ENCODE measurements at regions not wholly inside any gene's neighbourhood (a gene's known extent, or its start where the extent isn't known, plus 50 kb on each side); places are given as distances from the start of the nearest gene placed in this dataset.
"Not testable (repeated sequence)": the region's sequence is repeated elsewhere in the genome, so short reads cannot be mapped to it uniquely, and the experiment has no call there.

GRCh38 chr6:92708270-92708669 is 711.1 kb downstream of the EPHA7 start:
- DNase-seq = no peak

- no peak for DNase-seq
Observed at GRCh38 chr6:92706976-92707375, 712.4 kb downstream of the EPHA7 start.

GRCh38 chr6:92701425-92702096 is 717.8 kb downstream of the EPHA7 start:
- DNase-seq = no peak

GRCh38 chr6:92700411-92700810 is 718.9 kb downstream of the EPHA7 start:
- no peak for DNase-seq

GRCh38 chr6:92690997-92691599 is 728.3 kb downstream of the EPHA7 start:
- DNase-seq = no peak

- no peak for DNase-seq
Observed at GRCh38 chr6:92688342-92688741, 731.0 kb downstream of the EPHA7 start.

GRCh38 chr6:92687278-92687677 is 732.1 kb downstream of the EPHA7 start:
- DNase-seq = no peak

GRCh38 chr6:92684386-92684785 is 735.0 kb downstream of the EPHA7 start:
- DNase-seq = no peak

- no peak for DNase-seq
Observed at GRCh38 chr6:92683748-92684147, 735.6 kb downstream of the EPHA7 start.

GRCh38 chr6:92682516-92683398 is 736.6 kb downstream of the EPHA7 start:
- DNase-seq = no peak

GRCh38 chr6:92681401-92681800 is 738.0 kb downstream of the EPHA7 start:
- no peak for DNase-seq

- DNase-seq = not testable (repeated sequence)
Observed at GRCh38 chr6:92671462-92671861, 747.9 kb downstream of the EPHA7 start.

GRCh38 chr6:92667843-92668242 is 751.5 kb downstream of the EPHA7 start:
- no peak for DNase-seq

GRCh38 chr6:92648364-92649086 is 770.8 kb downstream of the EPHA7 start:
- DNase-seq = no peak

- DNase-seq = no peak
Observed at GRCh38 chr6:92647630-92648029, 771.7 kb downstream of the EPHA7 start.

GRCh38 chr6:92644104-92644791 is 775.1 kb downstream of the EPHA7 start:
- DNase-seq = not testable (repeated sequence)

GRCh38 chr6:92635553-92636153 is 783.7 kb downstream of the EPHA7 start:
- DNase-seq = no peak

- no peak for DNase-seq
Observed at GRCh38 chr6:92634561-92634960, 784.8 kb downstream of the EPHA7 start.

- DNase-seq = no peak
Observed at GRCh38 chr6:92623431-92623830, 795.9 kb downstream of the EPHA7 start.

- DNase-seq = no peak
Observed at GRCh38 chr6:92617721-92618120, 801.6 kb downstream of the EPHA7 start.

GRCh38 chr6:92608751-92609150 is 810.6 kb downstream of the EPHA7 start:
- peak; percentile 9 for DNase-seq

- DNase-seq = no peak
Observed at GRCh38 chr6:92593201-92593600, 826.2 kb downstream of the EPHA7 start.

Measured in NCI-H446 treated with DMSO at 0.1 percent for 48 hours (cell line).